Endodermal cell (in vitro differentiated cells): ENCODE measurements at regions not wholly inside any gene's neighbourhood (a gene's known extent, or its start where the extent isn't known, plus 50 kb on each side); places are given as distances from the start of the nearest gene placed in this dataset.
A peak's percentile ranks its signal among the peaks of the same experiment; 100 is the strongest.

Experiments used
- DNase-seq: peaks from one replicate; pipeline ENCODE4 v3.0.0-alpha.2; 2017
- H3K27ac ChIP-seq: 2 replicates; pipeline ENCODE4 v1.5.1; 2013; ENCODE audit warnings: mild to moderate bottlenecking, low read depth, low read length, moderate library complexity
- H3K27me3 ChIP-seq: 2 replicates; pipeline ENCODE4 v1.6.1; 2013; ENCODE audit warnings: mild to moderate bottlenecking, low read length, moderate library complexity; ENCODE audit not compliant: insufficient read depth, control insufficient read depth, poor library complexity, severe bottlenecking
- H3K36me3 ChIP-seq: 2 replicates; pipeline ENCODE4 v1.7.0; 2013; ENCODE audit warnings: mild to moderate bottlenecking, low read length, moderate library complexity; ENCODE audit not compliant: control insufficient read depth, insufficient read depth
- H3K4me1 ChIP-seq: one replicate; pipeline ENCODE4 v1.7.0; 2013; ENCODE audit warnings: low read length; ENCODE audit not compliant: control insufficient read depth, insufficient read depth
- H3K4me3 ChIP-seq: 2 replicates; pipeline ENCODE4 v1.5.1; 2013; ENCODE audit warnings: mild to moderate bottlenecking, low read length, moderate library complexity
- H3K9ac ChIP-seq: 2 replicates; pipeline ENCODE4 v1.6.1; 2013; ENCODE audit warnings: mild to moderate bottlenecking, low read length, moderate library complexity; ENCODE audit not compliant: poor library complexity, severe bottlenecking; ENCODE audit errors: extremely low read depth
- H3K9me3 ChIP-seq: 2 replicates; pipeline ENCODE4 v1.6.1; 2013; ENCODE audit warnings: mild to moderate bottlenecking, low read length, moderate library complexity; ENCODE audit not compliant: control insufficient read depth
- H3K27ac Mint-ChIP-seq: 2 replicates; pipeline ENCODE4 v1.8.0; 2020; ENCODE audit warnings: mixed read lengths
- H3K27me3 Mint-ChIP-seq: 2 replicates; pipeline ENCODE4 v1.8.0; 2021; ENCODE audit warnings: mild to moderate bottlenecking, mixed read lengths; ENCODE audit not compliant: insufficient read depth
- H3K36me3 Mint-ChIP-seq: 2 replicates; pipeline ENCODE4 v1.8.0; 2020; ENCODE audit warnings: low read depth, mixed read lengths
- H3K4me1 Mint-ChIP-seq: 2 replicates; pipeline ENCODE4 v1.8.0; 2020; ENCODE audit warnings: mixed read lengths
- H3K4me3 Mint-ChIP-seq: 2 replicates; pipeline ENCODE4 v1.8.0; 2020; ENCODE audit warnings: mild to moderate bottlenecking, moderate library complexity, mixed read lengths
- H3K9me3 Mint-ChIP-seq: 2 replicates; pipeline ENCODE4 v1.8.0; 2020; ENCODE audit warnings: mild to moderate bottlenecking, mixed read lengths
- WGBS, 2 experiments: methylation state at CpG; one replicate each; pipeline versions ENCODE4 v1.1.5 to v1.1.7; 2013; ENCODE audit warnings: missing lambda C conversion rate in 2 of 2, mixed read lengths in 1 of 2; ENCODE audit not compliant: insufficient coverage in 1 of 2, insufficient read length in 1 of 2; 5-methylcytosine and 5-hydroxymethylcytosine counted together
- TF ChIP-seq, protein P1 (sequence below): fragments of 200-600 bp; sonication (generic); conservative IDR thresholded peaks from 2 replicates; pipeline ENCODE4 v1.5.0; 2021; ENCODE audit warnings: antibody characterized with exemption, mild to moderate bottlenecking

GRCh38 chr17:31595076-31595475, 203.6 kb downstream of the RAB11FIP4 start:
- Histone ChIP-seq H3K4me1 (no peaks in the 10 kb centered on the region), H3K9me3 (no peaks in the 10 kb centered on the region), H3K27ac (no peak overlapping the region), H3K27me3 (no peaks in the 10 kb centered on the region), H3K4me3 (no peak overlapping the region), H3K36me3 (no peaks in the 10 kb centered on the region), H3K9ac (no peak overlapping the region)
- 86 to 91% methylated on average over 2 of the region's 2 CpGs for WGBS, 2 experiments
- H3K36me3 Mint-ChIP-seq: peaks cover 19% of the 10 kb centered on the region
- no peaks in the 10 kb centered on the region for H3K9me3 Mint-ChIP-seq
- peak; percentile 72 for DNase-seq
- H3K4me3 Mint-ChIP-seq: no peak overlapping the region
- peaks cover 13% of the 10 kb centered on the region for H3K4me1 Mint-ChIP-seq
- TF ChIP-seq, protein P1, sequence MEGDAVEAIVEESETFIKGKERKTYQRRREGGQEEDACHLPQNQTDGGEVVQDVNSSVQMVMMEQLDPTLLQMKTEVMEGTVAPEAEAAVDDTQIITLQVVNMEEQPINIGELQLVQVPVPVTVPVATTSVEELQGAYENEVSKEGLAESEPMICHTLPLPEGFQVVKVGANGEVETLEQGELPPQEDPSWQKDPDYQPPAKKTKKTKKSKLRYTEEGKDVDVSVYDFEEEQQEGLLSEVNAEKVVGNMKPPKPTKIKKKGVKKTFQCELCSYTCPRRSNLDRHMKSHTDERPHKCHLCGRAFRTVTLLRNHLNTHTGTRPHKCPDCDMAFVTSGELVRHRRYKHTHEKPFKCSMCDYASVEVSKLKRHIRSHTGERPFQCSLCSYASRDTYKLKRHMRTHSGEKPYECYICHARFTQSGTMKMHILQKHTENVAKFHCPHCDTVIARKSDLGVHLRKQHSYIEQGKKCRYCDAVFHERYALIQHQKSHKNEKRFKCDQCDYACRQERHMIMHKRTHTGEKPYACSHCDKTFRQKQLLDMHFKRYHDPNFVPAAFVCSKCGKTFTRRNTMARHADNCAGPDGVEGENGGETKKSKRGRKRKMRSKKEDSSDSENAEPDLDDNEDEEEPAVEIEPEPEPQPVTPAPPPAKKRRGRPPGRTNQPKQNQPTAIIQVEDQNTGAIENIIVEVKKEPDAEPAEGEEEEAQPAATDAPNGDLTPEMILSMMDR: no peak
- H3K27me3 Mint-ChIP-seq: no peaks in the 10 kb centered on the region
- H3K27ac Mint-ChIP-seq: no peak overlapping the region

DNA sequence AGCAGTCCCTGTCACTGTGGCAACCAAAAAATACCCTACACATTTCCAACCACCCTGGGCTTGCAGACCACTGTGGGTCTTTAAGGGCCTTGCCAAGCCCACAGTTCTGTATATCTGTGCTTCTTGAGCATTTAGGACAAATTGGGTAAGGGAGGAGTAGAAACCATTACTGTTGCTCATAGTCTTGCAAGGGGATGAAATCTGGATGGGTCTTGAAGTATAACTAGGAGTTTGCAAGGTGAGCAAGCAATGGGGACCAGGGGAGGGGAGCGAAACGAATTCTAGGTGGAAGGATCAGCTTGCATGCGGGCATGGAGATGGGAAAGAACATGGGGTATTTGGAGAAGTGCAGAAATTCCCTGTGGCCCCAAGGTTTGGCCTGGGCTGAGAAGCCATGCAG, 202.9 kb downstream of the RAB11FIP4 start:
- TF ChIP-seq, protein P1: no peak
- no peak overlapping the region for H3K27ac Mint-ChIP-seq
- no peaks in the 10 kb centered on the region for H3K27me3 ChIP-seq
- no peak overlapping the region for H3K4me3 Mint-ChIP-seq
- H3K9me3 ChIP-seq: no peaks in the 10 kb centered on the region
- H3K4me3 ChIP-seq: no peak overlapping the region
- H3K27ac ChIP-seq: no peak overlapping the region
- H3K9ac ChIP-seq: no peak overlapping the region
- 92 to 100% methylated on average over 3 of the region's 3 CpGs for WGBS, 2 experiments
- H3K36me3 Mint-ChIP-seq: peaks cover 19% of the 10 kb centered on the region
- H3K4me1 Mint-ChIP-seq: peaks cover 13% of the 10 kb centered on the region
- H3K4me1 ChIP-seq: no peaks in the 10 kb centered on the region
- H3K36me3 ChIP-seq: no peaks in the 10 kb centered on the region
- H3K27me3 Mint-ChIP-seq: no peaks in the 10 kb centered on the region
- H3K9me3 Mint-ChIP-seq: no peaks in the 10 kb centered on the region
- peak; percentile 38 for DNase-seq

DNA sequence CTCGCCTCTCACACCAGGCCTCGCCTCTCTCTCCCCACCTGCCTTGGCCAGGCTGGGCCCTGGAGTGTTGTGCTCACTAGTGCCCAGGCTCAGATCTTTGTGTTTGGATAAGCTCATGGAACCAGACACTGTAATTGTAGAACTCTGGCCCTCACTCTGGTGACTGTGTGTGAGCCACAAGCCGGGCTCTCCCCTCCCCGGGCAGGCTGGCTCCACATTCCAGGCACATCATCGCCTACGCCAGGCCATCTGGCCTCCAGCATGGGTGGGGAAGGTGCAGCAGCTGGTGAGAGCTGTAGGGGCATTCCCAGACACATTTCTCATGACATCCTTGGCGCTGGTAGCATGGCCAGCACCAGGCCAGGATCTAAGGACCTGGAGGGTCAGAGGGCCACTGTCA, 202.3 kb downstream of the RAB11FIP4 start:
- Mint-ChIP-seq H3K4me1 (peaks cover 7% of the 10 kb centered on the region), H3K9me3 (no peaks in the 10 kb centered on the region)

More for the DNA sequence above, 202.3 kb downstream of the RAB11FIP4 start:
- H3K4me3 Mint-ChIP-seq: no peak overlapping the region
- no peak overlapping the region for H3K27ac Mint-ChIP-seq
- Histone ChIP-seq H3K27ac (no peak overlapping the region), H3K4me1 (no peaks in the 10 kb centered on the region), H3K4me3 (no peak overlapping the region), H3K9me3 (no peaks in the 10 kb centered on the region), H3K9ac (no peak overlapping the region), H3K27me3 (no peaks in the 10 kb centered on the region), H3K36me3 (no peaks in the 10 kb centered on the region)
- no peaks in the 10 kb centered on the region for H3K27me3 Mint-ChIP-seq
- no peak for DNase-seq
- TF ChIP-seq, protein P1: no peak
- peaks cover 19% of the 10 kb centered on the region for H3K36me3 Mint-ChIP-seq
- WGBS, 2 experiments: 94% methylated on average over 4 to 7 of the region's 7 CpGs
